ENCODE measurements at regions not wholly inside any gene's neighbourhood (a gene's known extent, or its start where the extent isn't known, plus 50 kb on each side); places are given as distances from the start of the nearest gene placed in this dataset.
A peak's percentile ranks its signal among the peaks of the same experiment; 100 is the strongest.
"Not testable (repeated sequence)": the region's sequence is repeated elsewhere in the genome, so short reads cannot be mapped to it uniquely, and the experiment has no call there.

- peak; percentile 97 to 99 for DNase-seq (ENCODE audit: low read depth in 2 of 2)
These were observed 456.8 kb upstream of the KLF6 start for GRCh38 chr10:4241724-4242345.

- peak; percentile 45 to 97 for DNase-seq (ENCODE audit: low read depth in 2 of 2)
These were observed 455.7 kb upstream of the KLF6 start for GRCh38 chr10:4240608-4241197.

GRCh38 chr10:4239186-4239585 lies 454.2 kb upstream of the KLF6 start:
- no peak for DNase-seq (ENCODE audit: low read depth in 2 of 2)

- DNase-seq (ENCODE audit: low read depth in 2 of 2): not testable (repeated sequence)
These were observed 451.9 kb upstream of the KLF6 start for GRCh38 chr10:4236905-4237304.

GRCh38 chr10:4234661-4235060 lies 449.7 kb upstream of the KLF6 start:
- DNase-seq (ENCODE audit: low read depth in 2 of 2): no peak

GRCh38 chr10:4231439-4231838 lies 446.4 kb upstream of the KLF6 start:
- DNase-seq (ENCODE audit: low read depth in 2 of 2): no peak

GRCh38 chr10:4230036-4230435 lies 445.0 kb upstream of the KLF6 start:
- no peak for DNase-seq (ENCODE audit: low read depth in 2 of 2)

- no peak for DNase-seq (ENCODE audit: low read depth in 2 of 2)
These were observed 444.1 kb upstream of the KLF6 start for GRCh38 chr10:4229106-4229505.

- DNase-seq (ENCODE audit: low read depth in 2 of 2): no peak
These were observed 442.6 kb upstream of the KLF6 start for GRCh38 chr10:4227586-4227985.

GRCh38 chr10:4226941-4227540 lies 442.0 kb upstream of the KLF6 start:
- no peak for DNase-seq (ENCODE audit: low read depth in 2 of 2)

GRCh38 chr10:4224178-4224577 lies 439.2 kb upstream of the KLF6 start:
- DNase-seq (ENCODE audit: low read depth in 2 of 2): no peak

- not testable (repeated sequence) for DNase-seq (ENCODE audit: low read depth in 2 of 2)
These were observed 436.3 kb upstream of the KLF6 start for GRCh38 chr10:4221310-4221709.

- no peak for DNase-seq (ENCODE audit: low read depth in 2 of 2)
These were observed 434.9 kb upstream of the KLF6 start for GRCh38 chr10:4219901-4220300.

- no peak for DNase-seq (ENCODE audit: low read depth in 2 of 2)
These were observed 432.6 kb upstream of the KLF6 start for GRCh38 chr10:4217653-4218052.

- peak in 1 of 2 donors; percentile 18 for DNase-seq (ENCODE audit: low read depth in 2 of 2)
These were observed 432.2 kb upstream of the KLF6 start for GRCh38 chr10:4217187-4217586.

- no peak for DNase-seq (ENCODE audit: low read depth in 2 of 2)
These were observed 431.7 kb upstream of the KLF6 start for GRCh38 chr10:4216726-4217125.

GRCh38 chr10:4215963-4216575 lies 431.1 kb upstream of the KLF6 start:
- DNase-seq (ENCODE audit: low read depth in 2 of 2): no peak

GRCh38 chr10:4215485-4215884 lies 430.5 kb upstream of the KLF6 start:
- no peak for DNase-seq (ENCODE audit: low read depth in 2 of 2)

- no peak for DNase-seq (ENCODE audit: low read depth in 2 of 2)
These were observed 429.9 kb upstream of the KLF6 start for GRCh38 chr10:4214908-4215307.

- DNase-seq (ENCODE audit: low read depth in 2 of 2): no peak
These were observed 428.4 kb upstream of the KLF6 start for GRCh38 chr10:4213441-4213840.

- no peak for DNase-seq (ENCODE audit: low read depth in 2 of 2)
These were observed 427.2 kb upstream of the KLF6 start for GRCh38 chr10:4212111-4212630.

GRCh38 chr10:4208499-4208898 lies 423.5 kb upstream of the KLF6 start:
- no peak for DNase-seq (ENCODE audit: low read depth in 2 of 2)

GRCh38 chr10:4205113-4205512 lies 420.1 kb upstream of the KLF6 start:
- DNase-seq (ENCODE audit: low read depth in 2 of 2): no peak

All from dermis microvascular lymphatic vessel endothelial cell (primary cell).